ENCODE measurements at regions not wholly inside any gene's neighbourhood (a gene's known extent, or its start where the extent isn't known, plus 50 kb on each side); places are given as distances from the start of the nearest gene placed in this dataset.

- in situ Hi-C loops (cut with HindIII; ENCODE audit: low sequenced_read_pairs), result no loop called here
- DNase-seq (ENCODE audit: low spot score), result no peak
Observed at GRCh38 chr6:150651808-150652470, 52.3 kb downstream of the PLEKHG1 start.

- in situ Hi-C loops (cut with HindIII; ENCODE audit: low sequenced_read_pairs), result no loop called here
- DNase-seq (ENCODE audit: low spot score), result no peak
Observed at GRCh38 chr6:150652848-150653613, 53.3 kb downstream of the PLEKHG1 start.

- in situ Hi-C loops (cut with HindIII; ENCODE audit: low sequenced_read_pairs), result no loop called here
Observed at GRCh38 chr6:150654608-150655007, 54.9 kb downstream of the PLEKHG1 start.

GRCh38 chr6:150656156-150656555 lies 56.5 kb downstream of the PLEKHG1 start:
- in situ Hi-C loops (cut with HindIII; ENCODE audit: low sequenced_read_pairs), result no loop called here

More at GRCh38 chr6:150654608-150655007, 54.9 kb downstream of the PLEKHG1 start:
- DNase-seq (ENCODE audit: low spot score), result no peak

GRCh38 chr6:150658421-150658820 lies 58.7 kb downstream of the PLEKHG1 start:
- DNase-seq (ENCODE audit: low spot score), result no peak
- in situ Hi-C loops (cut with HindIII; ENCODE audit: low sequenced_read_pairs), result no loop called here

More at GRCh38 chr6:150656156-150656555, 56.5 kb downstream of the PLEKHG1 start:
- DNase-seq (ENCODE audit: low spot score), result no peak

- DNase-seq (ENCODE audit: low spot score), result no peak
- in situ Hi-C loops (cut with HindIII; ENCODE audit: low sequenced_read_pairs), result no loop called here
Observed at GRCh38 chr6:150659046-150659763, 59.5 kb downstream of the PLEKHG1 start.

- no peak for DNase-seq (ENCODE audit: low spot score)
- in situ Hi-C loops (cut with HindIII; ENCODE audit: low sequenced_read_pairs), result no loop called here
Observed at GRCh38 chr6:150661216-150662007, 61.7 kb downstream of the PLEKHG1 start.

GRCh38 chr6:150662814-150663213 lies 63.1 kb downstream of the PLEKHG1 start:
- in situ Hi-C loops (cut with HindIII; ENCODE audit: low sequenced_read_pairs), result no loop called here
- DNase-seq (ENCODE audit: low spot score), result no peak

GRCh38 chr6:150664091-150664490 lies 64.4 kb downstream of the PLEKHG1 start:
- in situ Hi-C loops (cut with HindIII; ENCODE audit: low sequenced_read_pairs), result no loop called here
- no peak for DNase-seq (ENCODE audit: low spot score)

GRCh38 chr6:150666071-150666470 lies 66.4 kb downstream of the PLEKHG1 start:
- in situ Hi-C loops (cut with HindIII; ENCODE audit: low sequenced_read_pairs), result no loop called here
- no peak for DNase-seq (ENCODE audit: low spot score)

GRCh38 chr6:150667359-150667758 lies 67.7 kb downstream of the PLEKHG1 start:
- in situ Hi-C loops (cut with HindIII; ENCODE audit: low sequenced_read_pairs), result no loop called here

GRCh38 chr6:150667977-150668716 lies 68.5 kb downstream of the PLEKHG1 start:
- in situ Hi-C loops (cut with HindIII; ENCODE audit: low sequenced_read_pairs), result no loop called here
- peak; percentile 26 for DNase-seq (ENCODE audit: low spot score)

More at GRCh38 chr6:150667359-150667758, 67.7 kb downstream of the PLEKHG1 start:
- DNase-seq (ENCODE audit: low spot score), result no peak

GRCh38 chr6:150668900-150669302 lies 69.2 kb downstream of the PLEKHG1 start:
- no peak for DNase-seq (ENCODE audit: low spot score)
- in situ Hi-C loops (cut with HindIII; ENCODE audit: low sequenced_read_pairs), result no loop called here

- DNase-seq (ENCODE audit: low spot score), result no peak
- in situ Hi-C loops (cut with HindIII; ENCODE audit: low sequenced_read_pairs), result no loop called here
Observed at GRCh38 chr6:150670311-150670710, 70.6 kb downstream of the PLEKHG1 start.

- in situ Hi-C loops (cut with HindIII; ENCODE audit: low sequenced_read_pairs), result no loop called here
- DNase-seq (ENCODE audit: low spot score), result no peak
Observed at GRCh38 chr6:150672800-150673199, 73.1 kb downstream of the PLEKHG1 start.

- no peak for DNase-seq (ENCODE audit: low spot score)
- in situ Hi-C loops (cut with HindIII; ENCODE audit: low sequenced_read_pairs), result no loop called here
Observed at GRCh38 chr6:150673720-150674346, 74.1 kb downstream of the PLEKHG1 start.

GRCh38 chr6:150676344-150676743 lies 76.7 kb downstream of the PLEKHG1 start:
- in situ Hi-C loops (cut with HindIII; ENCODE audit: low sequenced_read_pairs), result no loop called here
- DNase-seq (ENCODE audit: low spot score), result no peak

- no peak for DNase-seq (ENCODE audit: low spot score)
- in situ Hi-C loops (cut with HindIII; ENCODE audit: low sequenced_read_pairs), result no loop called here
Observed at GRCh38 chr6:150676772-150677171, 77.1 kb downstream of the PLEKHG1 start.

All from G401 (cell line).